Endothelial cell of umbilical vein (primary cell): ENCODE measurements at regions not wholly inside any gene's neighbourhood (a gene's known extent, or its start where the extent isn't known, plus 50 kb on each side); places are given as distances from the start of the nearest gene placed in this dataset.

Source experiments
- BruUV-seq: library from RNA; stranded (reverse); fragments of 400-500 nt; replicated peaks from 2 replicates; lab custom pipeline; 2021; lab: Mats Ljungman, UMichigan
- CTCF ChIA-PET: fragments of 300-600, 350-600 bp; sonication (Branson Sonifier 250); formaldehyde crosslinking; loops from one replicate; lab custom pipeline; 2021; ENCODE audit warnings: antibody characterized with exemption, inconsistent platforms; lab: Charles Lee
- POLR2A ChIA-PET: fragments of 300-600, 350-600 bp; sonication (Branson Sonifier 250); formaldehyde crosslinking; loops from one replicate; lab custom pipeline; 2021; ENCODE audit warnings: antibody characterized with exemption, inconsistent platforms; lab: Charles Lee
- DNase-seq: peaks from one replicate; pipeline ENCODE4 v3.0.0-alpha.2; 2011; ENCODE audit warnings: low read depth, low spot score
- FAIRE-seq: peaks from 2 replicates; lab custom pipeline; 2011; peaks lifted over from hg19 to GRCh38; lab: Jason Lieb, UNC
- H2AFZ ChIP-seq: 2 replicates; pipeline ENCODE4 v1.6.0; 2012; ENCODE audit warnings: low read depth, low read length, control low read depth, inconsistent platforms
- H3K27ac ChIP-seq: 2 replicates; pipeline ENCODE4 v1.5.1; 2011; ENCODE audit warnings: low read depth, mild to moderate bottlenecking, control low read depth, low read length, moderate library complexity; ENCODE audit not compliant: insufficient read depth
- H3K27me3 ChIP-seq, 2 experiments: 2 replicates each; pipeline versions ENCODE4 v1.6.0 to v1.6.1; 2011; ENCODE audit warnings: low read length in 2 of 2, mixed read lengths in 1 of 2; ENCODE audit not compliant: control insufficient read depth in 2 of 2, insufficient read depth in 2 of 2
- H3K36me3 ChIP-seq, 2 experiments: 2 replicates in 1 of 2; 3 replicates in 1 of 2; pipeline ENCODE4 v1.5.1; 2011; ENCODE audit warnings: low read length in 2 of 2, mild to moderate bottlenecking in 1 of 2, moderate library complexity in 1 of 2; ENCODE audit not compliant: control insufficient read depth in 2 of 2, insufficient read depth in 2 of 2; ENCODE audit errors: extremely low read depth in 1 of 2
- H3K4me1 ChIP-seq: 3 replicates; pipeline ENCODE4 v1.5.1; 2011; ENCODE audit warnings: mild to moderate bottlenecking, low read length; ENCODE audit not compliant: control insufficient read depth, insufficient read depth; ENCODE audit errors: extremely low read depth
- H3K4me2 ChIP-seq: 2 replicates; pipeline ENCODE4 v1.6.1; 2011; ENCODE audit warnings: low read length, control low read depth, mixed read lengths; ENCODE audit not compliant: insufficient read depth
- H3K4me3 ChIP-seq, 3 experiments: fragments of 200-600 bp in 1 of 3; sonication (generic), shearing (Covaris generic) in 1 of 3; replicated peaks in 1 of 3; 2 replicates each; pipeline ENCODE4 v1.5.1; 2011 to 2016; ENCODE audit warnings: control low read depth in 3 of 3, low read length in 3 of 3, mild to moderate bottlenecking in 2 of 3, inconsistent platforms in 1 of 3, low read depth in 1 of 3, moderate library complexity in 1 of 3; ENCODE audit not compliant: insufficient read depth in 1 of 3
- H3K79me2 ChIP-seq: 2 replicates; pipeline ENCODE4 v1.6.0; 2012; ENCODE audit warnings: low read length, inconsistent platforms; ENCODE audit not compliant: control insufficient read depth, insufficient read depth
- H3K9ac ChIP-seq: replicated peaks from 2 replicates; pipeline ENCODE3; 2011; ENCODE audit warnings: low read length, control low read depth; ENCODE audit not compliant: insufficient read depth; ENCODE audit errors: extremely low read depth
- H3K9me1 ChIP-seq: replicated peaks from 3 replicates; pipeline ENCODE4 v1.6.0; 2011; ENCODE audit warnings: mild to moderate bottlenecking, low read length; ENCODE audit not compliant: control insufficient read depth, insufficient read depth; ENCODE audit errors: extremely low read depth
- H3K9me3 ChIP-seq: replicated peaks from 2 replicates; pipeline ENCODE4 v1.5.1; 2012; ENCODE audit warnings: low read length, inconsistent platforms; ENCODE audit not compliant: control insufficient read depth, insufficient read depth
- H4K20me1 ChIP-seq: replicated peaks from 2 replicates; pipeline ENCODE3; 2011; ENCODE audit warnings: mild to moderate bottlenecking, low read length; ENCODE audit not compliant: control insufficient read depth, insufficient read depth; ENCODE audit errors: extremely low read depth
- EZH2 ChIP-seq: IDR thresholded peaks from 2 replicates; pipeline ENCODE4 v1.6.1; 2012; ENCODE audit warnings: borderline replicate concordance, low read depth, mild to moderate bottlenecking, moderate library complexity, low read length, inconsistent platforms; ENCODE audit not compliant: severe bottlenecking
- FOS ChIP-seq: IDR thresholded peaks from 2 replicates; pipeline ENCODE4 v1.6.1; 2011; ENCODE audit warnings: mild to moderate bottlenecking, low read length, moderate library complexity, borderline replicate concordance; ENCODE audit not compliant: insufficient read depth
- GATA2 ChIP-seq: IDR thresholded peaks from 2 replicates; pipeline ENCODE4 v1.7.0; 2011; ENCODE audit warnings: low read depth, mild to moderate bottlenecking, moderate library complexity, mixed read lengths, low read length; ENCODE audit not compliant: insufficient read length, insufficient read depth
- JUN ChIP-seq: IDR thresholded peaks from 2 replicates; pipeline ENCODE4 v1.6.1; 2011; ENCODE audit warnings: borderline replicate concordance, low read depth; ENCODE audit not compliant: insufficient read length, insufficient read depth
- MYC ChIP-seq: IDR thresholded peaks from one replicate; pipeline ENCODE4 v1.6.1; 2011; ENCODE audit warnings: mild to moderate bottlenecking, low read depth, low read length
- POLR2A ChIP-seq: IDR thresholded peaks from 2 replicates; pipeline ENCODE4 v1.6.1; 2012; ENCODE audit warnings: low read depth, mild to moderate bottlenecking, control low read depth, low read length
- POLR2AphosphoS5 ChIP-seq: IDR thresholded peaks from 2 replicates; pipeline ENCODE4 v1.6.1; 2012; ENCODE audit warnings: low read depth, mild to moderate bottlenecking, control low read depth, low read length, moderate library complexity; ENCODE audit not compliant: insufficient read depth
- dilution Hi-C: fragments of 300-500 bp; cut with MboI; formaldehyde crosslinking; loops from one replicate; pipeline ENCODE4 v1.15.0; 2019; ENCODE audit warnings: low sequenced_read_pairs; ENCODE audit not compliant: extremely low pct_ligation_motif_present
- intact Hi-C: fragments of 100-400 bp; cut with micrococcal nuclease; formaldehyde crosslinking; loops from one replicate; pipeline ENCODE4 v1.10.0; 2022
- TF ChIP-seq, protein P1 (sequence below), 2 donors: IDR thresholded peaks; 1 replicate in 1 of 2; 2 replicates in 1 of 2; pipeline ENCODE4 v1.5.1; 2011; ENCODE audit warnings: low read length in 2 of 2, mild to moderate bottlenecking in 2 of 2, moderate library complexity in 2 of 2, control low read depth in 1 of 2, inconsistent platforms in 1 of 2, low read depth in 1 of 2; ENCODE audit not compliant: insufficient read depth in 1 of 2; ENCODE audit errors: extremely low read depth in 1 of 2
- TF ChIP-seq, protein P2 (sequence below): IDR thresholded peaks from 2 replicates; pipeline ENCODE4 v1.6.1; 2011; ENCODE audit not compliant: insufficient read depth, insufficient read length

DNA sequence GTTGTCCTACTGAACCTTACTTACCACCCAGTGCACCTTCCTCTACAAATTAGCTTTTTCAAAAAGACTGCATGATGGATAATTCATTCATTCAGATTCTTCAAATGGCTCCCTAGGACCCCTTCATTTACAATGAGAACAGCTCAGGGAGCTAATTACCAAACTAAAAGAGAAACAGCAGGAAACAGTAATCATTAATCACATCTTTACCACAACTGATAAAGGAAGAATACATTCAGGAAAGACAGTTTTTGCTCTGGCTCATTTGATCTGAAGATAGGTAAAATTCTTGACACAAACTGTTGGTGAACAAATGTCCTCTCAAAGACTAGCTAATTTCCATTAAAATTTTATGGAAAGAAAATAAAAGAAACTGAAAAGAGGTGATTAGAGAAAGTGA, 1652.7 kb upstream of the LRRTM3 start:
- intact Hi-C loops = no loop called here
- Histone ChIP-seq H3K36me3 (no peaks in the 10 kb centered on the region), H3K9me3 (no peaks in the 10 kb centered on the region), H3K4me2 (no peak overlapping the region), H3K27ac (no peak overlapping the region), H3K9ac (no peak overlapping the region), H3K27me3 (no peaks in the 10 kb centered on the region), H4K20me1 (no peaks in the 10 kb centered on the region), H3K79me2 (no peaks in the 10 kb centered on the region), H3K4me1 (no peaks in the 10 kb centered on the region), H3K4me3 (no peak overlapping the region), H2AFZ (no peak overlapping the region), H3K9me1 (no peaks in the 10 kb centered on the region)
- POLR2A ChIA-PET = no interaction called here
- CTCF ChIA-PET = no interaction called here
- FAIRE-seq = no peak
- DNase-seq = no peak
- no TSS peak for BruUV-seq
- dilution Hi-C loops = no loop called here
- TF ChIP-seq FOS = no peak
- no peak for TF ChIP-seq POLR2AphosphoS5
- no peak for TF ChIP-seq GATA2
- TF ChIP-seq EZH2 = no peak
- no peak for TF ChIP-seq POLR2A
- TF ChIP-seq, protein P1, sequence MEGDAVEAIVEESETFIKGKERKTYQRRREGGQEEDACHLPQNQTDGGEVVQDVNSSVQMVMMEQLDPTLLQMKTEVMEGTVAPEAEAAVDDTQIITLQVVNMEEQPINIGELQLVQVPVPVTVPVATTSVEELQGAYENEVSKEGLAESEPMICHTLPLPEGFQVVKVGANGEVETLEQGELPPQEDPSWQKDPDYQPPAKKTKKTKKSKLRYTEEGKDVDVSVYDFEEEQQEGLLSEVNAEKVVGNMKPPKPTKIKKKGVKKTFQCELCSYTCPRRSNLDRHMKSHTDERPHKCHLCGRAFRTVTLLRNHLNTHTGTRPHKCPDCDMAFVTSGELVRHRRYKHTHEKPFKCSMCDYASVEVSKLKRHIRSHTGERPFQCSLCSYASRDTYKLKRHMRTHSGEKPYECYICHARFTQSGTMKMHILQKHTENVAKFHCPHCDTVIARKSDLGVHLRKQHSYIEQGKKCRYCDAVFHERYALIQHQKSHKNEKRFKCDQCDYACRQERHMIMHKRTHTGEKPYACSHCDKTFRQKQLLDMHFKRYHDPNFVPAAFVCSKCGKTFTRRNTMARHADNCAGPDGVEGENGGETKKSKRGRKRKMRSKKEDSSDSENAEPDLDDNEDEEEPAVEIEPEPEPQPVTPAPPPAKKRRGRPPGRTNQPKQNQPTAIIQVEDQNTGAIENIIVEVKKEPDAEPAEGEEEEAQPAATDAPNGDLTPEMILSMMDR (IDR thresholded peaks at IDR 0.05; ENCODE audit: extremely low read depth in 1 of 2, insufficient read depth in 1 of 2, low read depth in 1 of 2, low read length in 2 of 2) = no peak
- no peak for TF ChIP-seq MYC
- TF ChIP-seq, protein P2, sequence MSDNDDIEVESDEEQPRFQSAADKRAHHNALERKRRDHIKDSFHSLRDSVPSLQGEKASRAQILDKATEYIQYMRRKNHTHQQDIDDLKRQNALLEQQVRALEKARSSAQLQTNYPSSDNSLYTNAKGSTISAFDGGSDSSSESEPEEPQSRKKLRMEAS = no peak
- TF ChIP-seq JUN = no peak
